ENCODE measurements at regions not wholly inside any gene's neighbourhood (a gene's known extent, or its start where the extent isn't known, plus 50 kb on each side); places are given as distances from the start of the nearest gene placed in this dataset.
"Not testable (repeated sequence)": the region's sequence is repeated elsewhere in the genome, so short reads cannot be mapped to it uniquely, and the experiment has no call there.

- Histone ChIP-seq H3K9me3 (ENCODE audit: control insufficient read depth in 2 of 2, insufficient read depth in 1 of 2, low read depth in 1 of 2, low read length in 1 of 2) (no peaks in the 10 kb centered on the region), H3K27ac (ENCODE audit: low read depth in 1 of 3, low read length in 2 of 3) (no peak overlapping the region), H3K36me3 (ENCODE audit: control insufficient read depth in 3 of 3, insufficient read depth in 2 of 3, low read depth in 1 of 3, low read length in 3 of 3) (no peaks in the 10 kb centered on the region), H3K4me3 (ENCODE audit: low read depth in 1 of 3, low read length in 3 of 3) (no peak overlapping the region), H3K27me3 (ENCODE audit: control insufficient read depth in 3 of 3, insufficient read depth in 3 of 3, low read length in 3 of 3) (no peaks in the 10 kb centered on the region), H3K4me1 (ENCODE audit: control insufficient read depth in 3 of 3, insufficient read depth in 2 of 3, low read depth in 1 of 3, low read length in 2 of 3) (no peaks in the 10 kb centered on the region)
- DNase-seq, result no peak
- no peak for FAIRE-seq
These were observed 51.0 kb upstream of the IRX5 start for GRCh38 chr16:54879681-54880080.

- H3K36me3 ChIP-seq (ENCODE audit: control insufficient read depth in 3 of 3, insufficient read depth in 2 of 3, low read depth in 1 of 3, low read length in 3 of 3), result no peaks in the 10 kb centered on the region
- no peak overlapping the region for H3K27ac ChIP-seq (ENCODE audit: low read depth in 1 of 3, low read length in 2 of 3)
- DNase-seq (no peak), FAIRE-seq (no peak)
- H3K9me3 ChIP-seq (ENCODE audit: control insufficient read depth in 2 of 2, insufficient read depth in 1 of 2, low read depth in 1 of 2, low read length in 1 of 2), result no peaks in the 10 kb centered on the region
- WGBS, 3 donors, result 76 to 88% (median 78%) methylated on average over 1 of the region's 1 CpG
- no peaks in the 10 kb centered on the region for H3K27me3 ChIP-seq (ENCODE audit: control insufficient read depth in 3 of 3, insufficient read depth in 3 of 3, low read length in 3 of 3)
- H3K4me1 ChIP-seq (ENCODE audit: control insufficient read depth in 3 of 3, insufficient read depth in 2 of 3, low read depth in 1 of 3, low read length in 2 of 3), result no peaks in the 10 kb centered on the region
- no peak overlapping the region for H3K4me3 ChIP-seq (ENCODE audit: low read depth in 1 of 3, low read length in 3 of 3)
These were observed 52.4 kb upstream of the IRX5 start for GRCh38 chr16:54878301-54878700.

- Histone ChIP-seq H3K9me3 (ENCODE audit: control insufficient read depth in 2 of 2, insufficient read depth in 1 of 2, low read depth in 1 of 2, low read length in 1 of 2) (no peaks in the 10 kb centered on the region), H3K27me3 (ENCODE audit: control insufficient read depth in 3 of 3, insufficient read depth in 3 of 3, low read length in 3 of 3) (no peaks in the 10 kb centered on the region), H3K4me1 (ENCODE audit: control insufficient read depth in 3 of 3, insufficient read depth in 2 of 3, low read depth in 1 of 3, low read length in 2 of 3) (no peaks in the 10 kb centered on the region), H3K27ac (ENCODE audit: low read depth in 1 of 3, low read length in 2 of 3) (no peak overlapping the region), H3K4me3 (ENCODE audit: low read depth in 1 of 3, low read length in 3 of 3) (no peak overlapping the region), H3K36me3 (ENCODE audit: control insufficient read depth in 3 of 3, insufficient read depth in 2 of 3, low read depth in 1 of 3, low read length in 3 of 3) (no peaks in the 10 kb centered on the region)
- FAIRE-seq, result no peak
- WGBS, 3 donors, result 50 to 82% (median 76%) methylated on average over 1 of the region's 1 CpG
- no peak for DNase-seq
These were observed 55.2 kb upstream of the IRX5 start for GRCh38 chr16:54875443-54875842.

GRCh38 chr16:54873716-54874373 lies 56.8 kb upstream of the IRX5 start:
- not testable (repeated sequence) for H3K4me3 ChIP-seq (ENCODE audit: low read depth in 1 of 3, low read length in 3 of 3); H3K4me1 ChIP-seq (ENCODE audit: control insufficient read depth in 3 of 3, insufficient read depth in 2 of 3, low read depth in 1 of 3, low read length in 2 of 3); H3K9me3 ChIP-seq (ENCODE audit: control insufficient read depth in 2 of 2, insufficient read depth in 1 of 2, low read depth in 1 of 2, low read length in 1 of 2); FAIRE-seq; DNase-seq; H3K36me3 ChIP-seq (ENCODE audit: control insufficient read depth in 3 of 3, insufficient read depth in 2 of 3, low read depth in 1 of 3, low read length in 3 of 3); H3K27me3 ChIP-seq (ENCODE audit: control insufficient read depth in 3 of 3, insufficient read depth in 3 of 3, low read length in 3 of 3); H3K27ac ChIP-seq (ENCODE audit: low read depth in 1 of 3, low read length in 2 of 3)
- 74 to 83% (median 81%) methylated on average over 12 of the region's 12 CpGs for WGBS, 3 donors

- no peaks in the 10 kb centered on the region for H3K9me3 ChIP-seq (ENCODE audit: control insufficient read depth in 2 of 2, insufficient read depth in 1 of 2, low read depth in 1 of 2, low read length in 1 of 2)
- H3K4me3 ChIP-seq (ENCODE audit: low read depth in 1 of 3, low read length in 3 of 3), result no peak overlapping the region
- H3K27ac ChIP-seq (ENCODE audit: low read depth in 1 of 3, low read length in 2 of 3), result no peak overlapping the region
- no peak for FAIRE-seq
- H3K36me3 ChIP-seq (ENCODE audit: control insufficient read depth in 3 of 3, insufficient read depth in 2 of 3, low read depth in 1 of 3, low read length in 3 of 3), result no peaks in the 10 kb centered on the region
- WGBS, 3 donors, result 76 to 90% (median 88%) methylated on average over 2 of the region's 2 CpGs
- no peaks in the 10 kb centered on the region for H3K4me1 ChIP-seq (ENCODE audit: control insufficient read depth in 3 of 3, insufficient read depth in 2 of 3, low read depth in 1 of 3, low read length in 2 of 3)
- H3K27me3 ChIP-seq (ENCODE audit: control insufficient read depth in 3 of 3, insufficient read depth in 3 of 3, low read length in 3 of 3), result no peaks in the 10 kb centered on the region
- no peak for DNase-seq
These were observed 57.6 kb upstream of the IRX5 start for GRCh38 chr16:54873071-54873470.

- Histone ChIP-seq H3K27me3 (ENCODE audit: control insufficient read depth in 3 of 3, insufficient read depth in 3 of 3, low read length in 3 of 3) (no peaks in the 10 kb centered on the region), H3K4me1 (ENCODE audit: control insufficient read depth in 3 of 3, insufficient read depth in 2 of 3, low read depth in 1 of 3, low read length in 2 of 3) (no peaks in the 10 kb centered on the region), H3K4me3 (ENCODE audit: low read depth in 1 of 3, low read length in 3 of 3) (no peak overlapping the region), H3K36me3 (ENCODE audit: control insufficient read depth in 3 of 3, insufficient read depth in 2 of 3, low read depth in 1 of 3, low read length in 3 of 3) (no peaks in the 10 kb centered on the region), H3K9me3 (ENCODE audit: control insufficient read depth in 2 of 2, insufficient read depth in 1 of 2, low read depth in 1 of 2, low read length in 1 of 2) (no peaks in the 10 kb centered on the region), H3K27ac (ENCODE audit: low read depth in 1 of 3, low read length in 2 of 3) (no peak overlapping the region)
- DNase-seq (no peak), FAIRE-seq (no peak)
- WGBS, 3 donors, result 68 to 86% (median 73%) methylated on average over 2 of the region's 2 CpGs
These were observed 60.5 kb upstream of the IRX5 start for GRCh38 chr16:54870151-54870550.

- Histone ChIP-seq H3K4me1 (ENCODE audit: control insufficient read depth in 3 of 3, insufficient read depth in 2 of 3, low read depth in 1 of 3, low read length in 2 of 3) (no peaks in the 10 kb centered on the region), H3K4me3 (ENCODE audit: low read depth in 1 of 3, low read length in 3 of 3) (no peak overlapping the region), H3K27ac (ENCODE audit: low read depth in 1 of 3, low read length in 2 of 3) (no peak overlapping the region), H3K27me3 (ENCODE audit: control insufficient read depth in 3 of 3, insufficient read depth in 3 of 3, low read length in 3 of 3) (no peaks in the 10 kb centered on the region), H3K9me3 (ENCODE audit: control insufficient read depth in 2 of 2, insufficient read depth in 1 of 2, low read depth in 1 of 2, low read length in 1 of 2) (no peaks in the 10 kb centered on the region), H3K36me3 (ENCODE audit: control insufficient read depth in 3 of 3, insufficient read depth in 2 of 3, low read depth in 1 of 3, low read length in 3 of 3) (no peaks in the 10 kb centered on the region)
- DNase-seq, result no peak
- WGBS, 3 donors, result 76 to 82% (median 78%) methylated on average over 4 of the region's 4 CpGs
- no peak for FAIRE-seq
These were observed 63.3 kb upstream of the IRX5 start for GRCh38 chr16:54867302-54867832.

GRCh38 chr16:54862529-54862928 lies 68.1 kb upstream of the IRX5 start:
- H3K27ac ChIP-seq (ENCODE audit: low read depth in 1 of 3, low read length in 2 of 3), result no peak overlapping the region
- no peaks in the 10 kb centered on the region for H3K27me3 ChIP-seq (ENCODE audit: control insufficient read depth in 3 of 3, insufficient read depth in 3 of 3, low read length in 3 of 3)
- H3K9me3 ChIP-seq (ENCODE audit: control insufficient read depth in 2 of 2, insufficient read depth in 1 of 2, low read depth in 1 of 2, low read length in 1 of 2), result no peaks in the 10 kb centered on the region
- FAIRE-seq, result no peak
- no peaks in the 10 kb centered on the region for H3K36me3 ChIP-seq (ENCODE audit: control insufficient read depth in 3 of 3, insufficient read depth in 2 of 3, low read depth in 1 of 3, low read length in 3 of 3)
- no peak for DNase-seq
- H3K4me3 ChIP-seq (ENCODE audit: low read depth in 1 of 3, low read length in 3 of 3), result no peak overlapping the region
- no peaks in the 10 kb centered on the region for H3K4me1 ChIP-seq (ENCODE audit: control insufficient read depth in 3 of 3, insufficient read depth in 2 of 3, low read depth in 1 of 3, low read length in 2 of 3)
- 40 to 49% (median 44%) methylated on average over 9 of the region's 9 CpGs for WGBS, 3 donors

GRCh38 chr16:54856871-54857270 lies 73.8 kb upstream of the IRX5 start:
- H3K27ac ChIP-seq (ENCODE audit: low read depth in 1 of 3, low read length in 2 of 3), result no peak overlapping the region

More at GRCh38 chr16:54856871-54857270, 73.8 kb upstream of the IRX5 start:
- Histone ChIP-seq H3K4me3 (ENCODE audit: low read depth in 1 of 3, low read length in 3 of 3) (no peak overlapping the region), H3K9me3 (ENCODE audit: control insufficient read depth in 2 of 2, insufficient read depth in 1 of 2, low read depth in 1 of 2, low read length in 1 of 2) (peaks cover 0 to 2% of the 10 kb centered on the region in 2 donors), H3K36me3 (ENCODE audit: control insufficient read depth in 3 of 3, insufficient read depth in 2 of 3, low read depth in 1 of 3, low read length in 3 of 3) (no peaks in the 10 kb centered on the region), H3K4me1 (ENCODE audit: control insufficient read depth in 3 of 3, insufficient read depth in 2 of 3, low read depth in 1 of 3, low read length in 2 of 3) (no peaks in the 10 kb centered on the region), H3K27me3 (ENCODE audit: control insufficient read depth in 3 of 3, insufficient read depth in 3 of 3, low read length in 3 of 3) (no peaks in the 10 kb centered on the region)
- 95 to 97% (median 96%) methylated on average over 2 of the region's 2 CpGs for WGBS, 3 donors
- DNase-seq (no peak), FAIRE-seq (no peak)

Data from small intestine (tissue), 7 donors.